ENCODE measurements at regions not wholly inside any gene's neighbourhood (a gene's known extent, or its start where the extent isn't known, plus 50 kb on each side); places are given as distances from the start of the nearest gene placed in this dataset.

DNA sequence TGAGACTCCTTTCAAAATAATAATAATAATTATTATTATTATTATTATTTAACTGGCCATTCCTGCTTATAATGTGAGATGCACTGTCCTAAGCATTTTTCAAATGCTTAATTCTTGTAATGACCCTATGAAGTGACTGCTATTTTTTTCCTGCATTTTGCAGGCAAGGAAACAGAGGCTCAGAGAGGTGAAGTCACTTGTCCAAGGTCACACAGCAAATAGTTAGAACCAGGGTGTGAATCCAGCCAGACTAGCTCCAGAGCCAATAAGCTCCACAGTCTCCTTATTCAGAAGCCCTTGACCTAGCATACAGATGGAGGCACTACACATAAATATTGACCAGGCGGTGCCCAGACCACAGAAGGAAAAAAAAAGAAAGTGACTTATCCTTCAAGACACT lies 77.5 kb upstream of the CACNA1A start:
- TF ChIP-seq, protein P1, sequence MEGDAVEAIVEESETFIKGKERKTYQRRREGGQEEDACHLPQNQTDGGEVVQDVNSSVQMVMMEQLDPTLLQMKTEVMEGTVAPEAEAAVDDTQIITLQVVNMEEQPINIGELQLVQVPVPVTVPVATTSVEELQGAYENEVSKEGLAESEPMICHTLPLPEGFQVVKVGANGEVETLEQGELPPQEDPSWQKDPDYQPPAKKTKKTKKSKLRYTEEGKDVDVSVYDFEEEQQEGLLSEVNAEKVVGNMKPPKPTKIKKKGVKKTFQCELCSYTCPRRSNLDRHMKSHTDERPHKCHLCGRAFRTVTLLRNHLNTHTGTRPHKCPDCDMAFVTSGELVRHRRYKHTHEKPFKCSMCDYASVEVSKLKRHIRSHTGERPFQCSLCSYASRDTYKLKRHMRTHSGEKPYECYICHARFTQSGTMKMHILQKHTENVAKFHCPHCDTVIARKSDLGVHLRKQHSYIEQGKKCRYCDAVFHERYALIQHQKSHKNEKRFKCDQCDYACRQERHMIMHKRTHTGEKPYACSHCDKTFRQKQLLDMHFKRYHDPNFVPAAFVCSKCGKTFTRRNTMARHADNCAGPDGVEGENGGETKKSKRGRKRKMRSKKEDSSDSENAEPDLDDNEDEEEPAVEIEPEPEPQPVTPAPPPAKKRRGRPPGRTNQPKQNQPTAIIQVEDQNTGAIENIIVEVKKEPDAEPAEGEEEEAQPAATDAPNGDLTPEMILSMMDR (IDR thresholded peaks at IDR 0.05; ENCODE audit: partially characterized antibody, unreplicated experiment), result no peak
- no peak overlapping the region for H3K27ac Mint-ChIP-seq (ENCODE audit: unreplicated experiment)
- no peaks in the 10 kb centered on the region for H3K36me3 Mint-ChIP-seq (ENCODE audit: unreplicated experiment)
- H3K4me3 Mint-ChIP-seq (ENCODE audit: unreplicated experiment), result no peak overlapping the region
- H3K4me1 Mint-ChIP-seq (ENCODE audit: low read depth, unreplicated experiment), result no peaks in the 10 kb centered on the region
- peaks cover 4% of the 10 kb centered on the region for H3K27me3 Mint-ChIP-seq (ENCODE audit: unreplicated experiment)
- no peak for DNase-seq
- H3K9me3 Mint-ChIP-seq (ENCODE audit: unreplicated experiment), result peaks cover 3% of the 10 kb centered on the region

DNA sequence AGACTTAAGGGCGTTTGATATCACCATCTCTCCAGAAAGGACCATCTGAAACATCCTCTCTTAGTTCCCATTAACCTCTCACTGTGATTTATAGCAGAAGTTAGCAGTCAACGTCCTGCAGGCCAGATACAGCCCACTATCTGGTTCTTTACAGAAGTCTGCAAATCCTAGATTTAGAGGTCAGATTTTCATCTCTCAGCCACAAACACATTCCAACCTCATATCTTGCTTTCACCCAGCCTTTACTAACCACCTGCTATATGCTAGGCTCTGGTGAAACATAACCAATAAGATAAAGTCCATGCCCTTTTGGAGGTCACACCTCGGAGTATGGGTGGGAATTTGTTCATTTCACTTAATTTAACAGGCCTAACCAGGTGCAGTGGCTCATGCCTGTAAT lies 76.8 kb upstream of the CACNA1A start:
- peaks cover 5% of the 10 kb centered on the region for H3K36me3 Mint-ChIP-seq (ENCODE audit: unreplicated experiment)
- TF ChIP-seq, protein P1 (IDR thresholded peaks at IDR 0.05; ENCODE audit: partially characterized antibody, unreplicated experiment), result no peak
- H3K4me3 Mint-ChIP-seq (ENCODE audit: unreplicated experiment), result no peak overlapping the region
- H3K27ac Mint-ChIP-seq (ENCODE audit: unreplicated experiment), result no peak overlapping the region
- peaks cover 3% of the 10 kb centered on the region for H3K9me3 Mint-ChIP-seq (ENCODE audit: unreplicated experiment)
- no peak for DNase-seq
- peaks cover 4% of the 10 kb centered on the region for H3K27me3 Mint-ChIP-seq (ENCODE audit: unreplicated experiment)
- no peaks in the 10 kb centered on the region for H3K4me1 Mint-ChIP-seq (ENCODE audit: low read depth, unreplicated experiment)

DNA sequence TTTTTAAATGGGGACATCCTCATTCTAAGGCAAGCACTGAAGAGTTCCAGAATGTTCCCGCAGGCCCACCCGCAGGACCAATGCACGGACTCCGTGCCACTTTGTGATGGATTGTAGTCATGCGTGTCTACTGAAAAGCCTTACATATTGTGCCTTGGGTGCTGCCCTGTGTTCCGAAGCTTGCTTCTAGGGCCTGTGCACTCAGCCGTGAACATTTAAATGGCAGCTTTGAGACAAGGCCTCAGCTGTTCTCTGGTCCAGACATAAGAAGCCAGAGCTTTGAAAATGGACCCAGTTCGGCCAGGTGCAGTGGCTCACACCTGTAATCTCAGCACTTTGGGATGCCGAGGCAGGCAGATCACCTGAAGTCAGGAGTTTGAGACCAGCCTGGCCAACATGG lies 75.3 kb upstream of the CACNA1A start:
- no peak overlapping the region for H3K27ac Mint-ChIP-seq (ENCODE audit: unreplicated experiment)

DNA sequence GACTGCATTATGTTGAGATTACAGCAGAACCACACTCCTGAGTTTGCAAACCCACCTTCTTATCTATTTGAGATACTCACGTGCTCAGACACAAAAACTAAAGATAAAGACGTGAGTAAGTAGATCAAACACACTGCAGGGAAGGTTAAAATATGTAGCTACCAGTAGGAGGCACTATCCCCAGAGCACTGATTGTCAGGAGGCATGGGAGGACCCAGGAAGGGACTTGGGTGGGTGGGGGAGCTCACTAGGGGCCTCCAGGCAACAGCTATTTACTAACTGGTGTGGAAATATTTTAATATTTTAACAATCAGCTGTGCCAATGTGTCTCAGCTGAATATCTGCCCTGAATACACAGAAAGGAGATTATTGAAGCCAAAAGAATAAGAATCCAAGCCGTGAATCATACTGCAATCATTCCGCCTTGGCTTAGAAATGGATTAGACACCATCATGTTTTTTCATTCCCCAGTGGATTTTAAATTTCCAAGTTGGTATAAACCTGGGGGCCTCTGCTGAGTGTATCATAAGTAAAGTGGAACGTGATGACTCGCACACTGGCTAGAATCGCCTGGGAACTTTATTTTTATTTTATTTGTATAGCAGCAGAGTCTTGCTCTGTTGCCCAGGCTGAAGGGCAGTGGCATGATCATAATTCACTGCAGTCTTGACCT lies 73.2 kb upstream of the CACNA1A start:
- no peaks in the 10 kb centered on the region for H3K4me1 Mint-ChIP-seq (ENCODE audit: low read depth, unreplicated experiment)
- no peak overlapping the region for H3K27ac Mint-ChIP-seq (ENCODE audit: unreplicated experiment)
- peaks cover 6% of the 10 kb centered on the region for H3K27me3 Mint-ChIP-seq (ENCODE audit: unreplicated experiment)
- peaks cover 26% of the 10 kb centered on the region for H3K36me3 Mint-ChIP-seq (ENCODE audit: unreplicated experiment)
- no peak for DNase-seq
- no peak overlapping the region for H3K4me3 Mint-ChIP-seq (ENCODE audit: unreplicated experiment)
- H3K9me3 Mint-ChIP-seq (ENCODE audit: unreplicated experiment), result peaks cover 4% of the 10 kb centered on the region
- TF ChIP-seq, protein P1 (IDR thresholded peaks at IDR 0.05; ENCODE audit: partially characterized antibody, unreplicated experiment), result no peak

More for the DNA sequence above, 75.3 kb upstream of the CACNA1A start:
- TF ChIP-seq, protein P1 (IDR thresholded peaks at IDR 0.05; ENCODE audit: partially characterized antibody, unreplicated experiment), result no peak
- H3K4me3 Mint-ChIP-seq (ENCODE audit: unreplicated experiment), result no peak overlapping the region
- peaks cover 5% of the 10 kb centered on the region for H3K9me3 Mint-ChIP-seq (ENCODE audit: unreplicated experiment)
- peaks cover 6% of the 10 kb centered on the region for H3K27me3 Mint-ChIP-seq (ENCODE audit: unreplicated experiment)
- no peaks in the 10 kb centered on the region for H3K4me1 Mint-ChIP-seq (ENCODE audit: low read depth, unreplicated experiment)
- DNase-seq, result no peak
- peaks cover 19% of the 10 kb centered on the region for H3K36me3 Mint-ChIP-seq (ENCODE audit: unreplicated experiment)

DNA sequence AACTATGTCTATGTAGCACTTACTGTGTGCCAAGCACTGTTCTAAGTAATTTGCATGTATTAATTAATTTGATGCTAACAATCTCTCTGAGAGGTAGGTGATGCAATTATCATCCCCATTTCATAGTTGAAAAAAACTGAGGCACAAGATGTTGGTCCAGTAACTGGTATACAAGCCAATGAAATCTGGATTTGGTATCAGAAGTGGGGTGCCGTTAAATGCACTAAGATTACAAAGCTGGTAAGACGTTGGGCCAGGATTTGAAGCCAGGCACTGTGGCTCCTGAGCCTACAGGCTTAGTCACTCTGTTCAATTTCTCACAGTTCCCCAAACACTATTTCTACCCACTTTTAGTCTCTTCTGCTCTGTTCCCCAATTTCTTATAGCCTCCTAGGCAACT lies 70.4 kb upstream of the CACNA1A start:
- Mint-ChIP-seq H3K4me3 (ENCODE audit: unreplicated experiment) (no peak overlapping the region), H3K27ac (ENCODE audit: unreplicated experiment) (no peak overlapping the region), H3K4me1 (ENCODE audit: low read depth, unreplicated experiment) (peaks cover 9% of the 10 kb centered on the region), H3K36me3 (ENCODE audit: unreplicated experiment) (peaks cover 26% of the 10 kb centered on the region), H3K9me3 (ENCODE audit: unreplicated experiment) (peaks cover 4% of the 10 kb centered on the region), H3K27me3 (ENCODE audit: unreplicated experiment) (peaks cover 10% of the 10 kb centered on the region)
- DNase-seq, result no peak
- TF ChIP-seq, protein P1 (IDR thresholded peaks at IDR 0.05; ENCODE audit: partially characterized antibody, unreplicated experiment), result no peak
